NCI-H2196 (cell line): ENCODE measurements at regions not wholly inside any gene's neighbourhood (a gene's known extent, or its start where the extent isn't known, plus 50 kb on each side); places are given as distances from the start of the nearest gene placed in this dataset.

ENCODE experiments used
- DNase-seq: peaks from one replicate; lab custom pipeline; 2025; ENCODE audit not compliant: unreplicated experiment; lab: John Stamatoyannopoulos, UW

- DNase-seq: no peak
These were observed 414.5 kb downstream of the ADGRL2 start for GRCh38 chr1:82215056-82215852.

DNA sequence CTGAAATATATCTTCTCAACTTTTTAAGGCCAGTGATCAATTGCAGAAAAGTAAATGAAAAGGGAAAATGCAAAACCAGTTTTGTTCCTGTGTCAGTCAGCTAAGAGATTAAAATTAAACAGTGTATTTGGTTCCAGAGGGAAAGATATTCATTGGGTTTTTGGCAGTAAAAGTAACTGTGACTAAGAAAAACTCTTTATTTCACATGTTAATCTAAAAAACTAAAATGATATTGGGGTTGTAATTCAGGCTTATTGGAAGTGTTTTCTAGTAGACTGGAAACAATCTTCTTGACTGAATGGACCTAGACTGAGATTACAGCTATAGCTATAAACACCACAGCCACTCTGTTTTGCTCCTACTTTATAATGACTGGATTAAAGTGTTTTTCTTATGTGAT, 413.9 kb downstream of the ADGRL2 start:
- DNase-seq: no peak

- DNase-seq: no peak
These were observed 396.9 kb downstream of the ADGRL2 start for GRCh38 chr1:82197606-82198005.

DNA sequence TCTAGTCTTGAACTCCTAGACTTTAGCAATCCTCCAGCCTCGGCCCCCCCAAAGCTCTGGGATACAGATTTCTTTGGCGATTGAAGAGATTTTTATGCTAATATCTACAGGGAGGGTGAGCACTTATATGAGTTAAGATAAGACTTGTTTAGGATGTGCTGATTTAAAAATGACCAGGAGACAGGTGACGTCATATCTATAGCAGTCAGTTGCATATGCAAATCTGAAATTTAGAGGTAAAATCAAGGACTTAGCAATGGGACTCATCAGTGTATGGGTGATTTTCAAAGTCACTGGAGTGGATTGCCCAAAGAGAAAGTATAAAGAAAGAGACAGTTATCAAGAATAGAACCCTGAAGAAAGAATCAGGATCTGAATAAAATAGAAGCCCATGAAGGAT, 394.5 kb downstream of the ADGRL2 start:
- no peak for DNase-seq

DNA sequence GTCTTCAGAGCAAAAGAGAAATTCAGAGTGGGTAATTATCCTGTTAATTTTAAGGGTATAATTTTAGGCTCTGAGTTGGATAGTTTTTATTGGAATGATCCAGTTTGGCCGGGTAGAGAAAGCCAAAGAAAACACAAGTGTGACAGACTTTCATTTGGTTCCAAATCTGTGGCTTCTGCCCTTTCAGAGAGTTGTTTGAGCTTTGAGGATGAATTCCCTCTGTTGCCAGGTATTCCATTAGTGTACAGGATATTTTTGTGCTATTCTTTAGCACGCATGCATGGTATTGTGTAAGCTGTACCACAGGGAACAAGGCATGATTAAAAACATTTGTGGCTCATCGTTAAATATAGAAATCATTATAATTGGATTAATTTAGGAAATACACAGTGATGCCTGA, 384.4 kb downstream of the ADGRL2 start:
- DNase-seq: no peak

GRCh38 chr1:82181846-82182245, 381.1 kb downstream of the ADGRL2 start:
- DNase-seq: no peak

GRCh38 chr1:82179131-82179530, 378.4 kb downstream of the ADGRL2 start:
- no peak for DNase-seq

DNA sequence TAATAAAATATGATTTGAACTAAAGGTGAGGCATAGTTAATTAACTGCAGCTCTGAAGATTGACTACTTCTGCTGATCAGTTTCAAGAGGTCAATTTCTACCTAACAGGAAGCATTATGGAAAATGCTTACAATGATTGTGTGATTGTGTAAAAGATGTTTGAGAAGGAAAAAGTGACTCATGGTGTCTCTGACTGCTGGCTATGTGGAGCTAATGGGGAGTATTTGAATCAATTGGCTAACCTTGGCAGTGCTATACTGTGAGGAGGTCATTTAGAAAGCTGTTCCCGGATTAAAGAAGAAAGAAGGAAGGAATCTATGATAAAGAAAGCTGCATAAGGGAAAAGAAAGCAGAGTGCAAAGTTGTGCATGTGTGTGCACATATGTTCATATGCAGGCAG, 376.5 kb downstream of the ADGRL2 start:
- DNase-seq: no peak

- DNase-seq: no peak
These were observed 371.2 kb downstream of the ADGRL2 start for GRCh38 chr1:82171955-82172354.

DNA sequence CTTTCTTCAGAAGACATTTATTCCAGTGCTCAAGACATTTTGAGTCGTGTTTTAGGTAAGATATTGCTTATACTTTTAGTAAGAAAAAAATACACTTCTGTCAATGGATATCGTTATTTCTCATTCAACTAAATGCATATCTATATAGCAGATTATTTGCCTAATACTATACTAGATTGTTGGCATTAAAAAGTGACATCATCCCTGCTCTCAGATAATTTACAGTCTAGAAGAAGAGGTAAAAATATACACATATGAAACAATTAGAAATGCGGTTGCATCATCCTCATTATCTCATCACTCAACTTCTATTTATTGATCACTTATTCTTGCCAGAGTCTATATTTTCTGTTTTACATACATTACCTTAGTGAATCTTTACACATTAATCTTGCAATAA, 367.7 kb downstream of the ADGRL2 start:
- no peak for DNase-seq

DNA sequence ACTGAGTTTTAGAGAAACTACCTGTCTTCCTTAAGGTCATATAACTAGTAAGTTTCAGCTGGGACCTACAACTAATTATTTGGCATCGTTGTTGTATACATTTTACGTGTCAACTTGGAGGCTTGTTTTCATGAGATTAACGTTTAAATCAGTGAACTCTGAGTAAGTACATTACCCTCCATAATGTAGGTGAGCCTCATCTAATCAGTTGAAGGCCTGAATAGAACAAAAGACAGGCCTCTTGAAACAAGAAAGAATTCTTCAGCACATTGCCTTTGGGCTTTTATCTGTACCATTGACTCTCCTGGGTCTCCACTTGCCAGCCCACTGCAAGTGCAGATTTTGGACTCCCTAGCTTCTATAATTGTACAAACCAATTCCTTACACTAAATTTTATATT, 364.6 kb downstream of the ADGRL2 start:
- DNase-seq: no peak

DNA sequence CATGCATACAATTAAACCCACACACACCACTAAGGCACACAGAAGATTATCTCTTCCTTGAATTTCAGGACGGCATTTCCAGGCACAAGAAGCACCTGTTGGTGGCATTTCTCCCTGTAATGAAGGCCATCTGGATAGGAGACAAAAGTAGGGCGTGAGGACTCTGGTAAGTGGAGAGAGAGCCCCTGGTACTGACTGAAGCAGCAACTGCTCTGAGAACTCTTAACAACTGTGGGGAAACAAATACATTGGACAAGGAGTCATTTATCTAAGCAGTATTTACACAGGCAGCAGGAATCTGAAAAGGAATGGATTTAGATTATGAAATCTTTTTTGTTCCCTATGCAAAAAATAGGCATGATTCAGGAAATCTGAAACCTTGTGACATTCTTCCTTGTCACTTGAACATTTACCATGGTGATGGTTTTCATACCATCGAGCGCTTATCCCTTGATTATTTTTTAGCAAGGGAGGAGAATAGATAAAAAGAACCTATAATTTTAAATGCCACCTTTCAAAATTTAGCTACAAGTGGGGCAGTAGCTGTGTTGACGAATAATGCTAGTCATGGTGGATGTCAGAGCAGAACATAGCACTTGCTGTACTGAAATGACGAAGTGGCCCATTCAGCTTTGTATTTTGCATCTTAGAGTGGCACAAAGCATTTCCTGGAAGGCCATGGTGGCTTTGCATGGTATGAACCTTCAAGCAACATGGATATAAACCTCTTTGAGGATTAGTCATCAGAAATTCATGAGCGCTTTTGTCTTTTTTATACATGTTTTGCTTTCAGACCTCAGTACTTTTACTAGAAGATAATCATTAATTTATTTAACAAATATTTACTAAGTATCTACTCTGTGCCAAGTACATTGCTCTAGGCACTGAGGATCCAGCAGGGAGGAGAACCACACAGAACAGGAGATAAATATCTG, 362.0 kb downstream of the ADGRL2 start:
- no peak for DNase-seq

- DNase-seq: no peak
These were observed 361.0 kb downstream of the ADGRL2 start for GRCh38 chr1:82161700-82162141.

DNA sequence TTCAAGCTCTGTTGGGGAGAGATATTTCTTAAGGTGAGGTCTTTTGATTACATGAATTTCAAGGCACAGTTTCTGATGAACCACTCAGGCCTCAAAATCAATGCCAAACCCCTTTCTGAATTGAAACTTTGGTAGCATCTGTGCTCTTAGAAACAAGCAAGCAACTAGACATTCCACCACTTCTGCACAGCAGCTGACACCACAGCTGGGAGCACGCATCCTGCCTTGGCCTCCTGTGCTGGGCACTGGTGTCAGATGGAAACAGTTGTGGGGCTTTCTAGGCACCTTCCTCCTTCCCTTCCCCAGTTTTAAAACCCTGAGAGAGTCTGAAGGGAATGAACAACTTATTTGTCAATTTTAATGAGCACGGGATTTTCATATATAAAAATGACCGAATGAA, 360.2 kb downstream of the ADGRL2 start:
- DNase-seq: no peak

GRCh38 chr1:82160036-82160435, 359.3 kb downstream of the ADGRL2 start:
- no peak for DNase-seq

- no peak for DNase-seq
These were observed 358.2 kb downstream of the ADGRL2 start for GRCh38 chr1:82158981-82159380.

DNA sequence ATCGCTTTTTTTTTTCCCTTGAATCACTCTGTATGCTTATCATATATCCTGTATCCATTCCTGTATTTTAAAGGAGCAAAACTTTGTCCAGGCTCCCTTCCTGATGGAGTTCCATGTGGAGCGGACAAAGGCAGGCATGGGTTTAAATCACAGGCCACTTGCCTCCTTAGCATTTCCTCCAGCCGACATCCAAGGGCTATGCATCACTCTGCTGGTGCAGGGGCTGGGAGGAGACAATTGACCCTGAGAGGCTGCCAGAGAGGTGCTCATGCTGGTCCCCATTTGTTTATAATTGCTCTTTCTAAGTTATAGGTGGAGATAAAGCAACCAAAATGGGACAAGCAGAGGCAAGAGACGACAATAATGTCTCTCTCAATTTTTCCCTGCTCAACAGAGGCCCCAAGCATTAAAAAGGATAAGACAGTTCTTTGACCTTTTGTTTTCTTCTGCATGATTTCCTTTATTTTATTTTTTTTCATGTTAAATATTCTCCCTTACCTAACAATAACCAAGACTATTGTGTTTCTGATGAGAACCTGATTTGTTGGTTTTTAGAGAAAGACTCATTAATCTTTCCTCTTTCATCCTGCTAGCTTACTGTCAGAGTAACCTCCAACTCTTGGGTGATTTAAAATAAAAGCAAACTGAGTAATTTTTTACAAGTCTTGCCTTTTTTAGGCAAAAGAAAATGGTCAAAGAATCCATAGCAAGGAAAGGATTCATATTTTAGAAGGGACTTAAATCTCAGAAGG, 353.7 kb downstream of the ADGRL2 start:
- DNase-seq: no peak

GRCh38 chr1:82153752-82154151, 353.0 kb downstream of the ADGRL2 start:
- DNase-seq: no peak

GRCh38 chr1:82153272-82153629, 352.5 kb downstream of the ADGRL2 start:
- DNase-seq: no peak

- DNase-seq: no peak
These were observed 351.9 kb downstream of the ADGRL2 start for GRCh38 chr1:82152356-82153271.
